HepG2 (cell line): ENCODE measurements at regions not wholly inside any gene's neighbourhood (a gene's known extent, or its start where the extent isn't known, plus 50 kb on each side); places are given as distances from the start of the nearest gene placed in this dataset.
"Not testable (repeated sequence)": the region's sequence is repeated elsewhere in the genome, so short reads cannot be mapped to it uniquely, and the experiment has no call there.

Experiments used
- ATAC-seq: fragments of 200-7000 bp; cut with Tn5 transposase; 3 replicates; pipeline ENCODE4 v1.9.1; 2020; ENCODE audit warnings: mild to moderate bottlenecking, moderate library complexity
- BruUV-seq: library from RNA; stranded (reverse); fragments of 400-500 nt; replicated peaks from 2 replicates; lab custom pipeline; 2021; lab: Mats Ljungman, UMichigan
- CTCF ChIA-PET: fragments of 300-600 bp; formaldehyde crosslinking; extraction: SDS; loops from one replicate; lab custom pipeline; 2021; ENCODE audit warnings: low total read pairs, inconsistent platforms, low intra/inter-chr PET ratio; lab: Yijun Ruan, JAX
- POLR2A ChIA-PET: fragments of 350-600 bp; sonication (Branson Sonifier 250); formaldehyde crosslinking; loops from one replicate; lab custom pipeline; 2020; ENCODE audit warnings: antibody characterized with exemption, inconsistent platforms; lab: Yijun Ruan, JAX
- DNase-seq: peaks from one replicate; pipeline ENCODE4 v3.0.0-alpha.2; 2015; ENCODE audit warnings: low spot score
- FAIRE-seq: peaks from 3 replicates; lab custom pipeline; 2011; peaks lifted over from hg19 to GRCh38; lab: Jason Lieb, UNC
- H2AFZ ChIP-seq: one replicate; pipeline ENCODE4 v1.6.1; 2011; ENCODE audit warnings: low read length, inconsistent platforms
- H3K27ac ChIP-seq: fragments of 300-600 bp; 3 replicates; pipeline ENCODE4 v1.8.0; 2011; ENCODE audit warnings: mixed run types, mild to moderate bottlenecking, mixed read lengths, low read length, inconsistent platforms; ENCODE audit not compliant: insufficient read depth; ENCODE audit errors: extremely low read length
- H3K27me3 ChIP-seq, 2 experiments: fragments of 200-600 bp in 1 of 2; 2 replicates in 1 of 2; 3 replicates in 1 of 2; pipeline versions ENCODE4 v1.6.0 to v1.8.0; 2011; ENCODE audit warnings: low read length in 2 of 2, mild to moderate bottlenecking in 2 of 2, moderate library complexity in 2 of 2, inconsistent platforms in 1 of 2; ENCODE audit not compliant: insufficient read depth in 2 of 2, control insufficient read depth in 1 of 2
- H3K36me3 ChIP-seq, 2 experiments: fragments of 200-600 bp in 1 of 2; replicated peaks in 1 of 2; 2 replicates in 1 of 2; 3 replicates in 1 of 2; pipeline versions ENCODE4 v1.5.1 to v1.8.0; 2011; ENCODE audit warnings: low read length in 2 of 2, inconsistent platforms in 1 of 2; ENCODE audit not compliant: insufficient read depth in 2 of 2, control insufficient read depth in 1 of 2
- H3K4me1 ChIP-seq: 2 replicates; pipeline ENCODE4 v1.5.1; 2012; ENCODE audit warnings: low read length, inconsistent platforms; ENCODE audit not compliant: insufficient read depth
- H3K4me2 ChIP-seq: 2 replicates; pipeline ENCODE4 v1.6.0; 2011; ENCODE audit warnings: low read depth, low read length, inconsistent platforms
- H3K4me3 ChIP-seq, 3 experiments: fragments of 200-600 bp in 1 of 3; sonication (generic), shearing (Covaris generic) in 1 of 3; replicated peaks in 1 of 3; 2 replicates each; pipeline ENCODE4 v1.5.1; 2011 to 2016; ENCODE audit warnings: low read length in 3 of 3, inconsistent platforms in 2 of 3, low read depth in 2 of 3, mild to moderate bottlenecking in 2 of 3, control low read depth in 1 of 3, mixed read lengths in 1 of 3; ENCODE audit not compliant: insufficient read depth in 1 of 3
- H3K79me2 ChIP-seq: one replicate; pipeline ENCODE4 v1.6.1; 2011; ENCODE audit warnings: low read length, inconsistent platforms; ENCODE audit not compliant: insufficient read depth
- H3K9ac ChIP-seq: 2 replicates; pipeline ENCODE4 v1.6.0; 2011; ENCODE audit warnings: mild to moderate bottlenecking, low read depth, low read length, inconsistent platforms; ENCODE audit not compliant: insufficient read depth
- H3K9me3 ChIP-seq: 2 replicates; pipeline ENCODE4 v1.5.1; 2012; ENCODE audit warnings: mild to moderate bottlenecking, low read length
- H4K20me1 ChIP-seq: 2 replicates; pipeline ENCODE4 v1.6.0; 2011; ENCODE audit warnings: inconsistent platforms, mild to moderate bottlenecking, low read length, moderate library complexity; ENCODE audit not compliant: insufficient read depth
- BHLHE40 ChIP-seq: IDR thresholded peaks from 2 replicates; pipeline ENCODE4 v1.6.1; 2011; ENCODE audit warnings: low read length, improper control_type of control experiment
- CCDC6 ChIP-seq: sonication (generic); formaldehyde crosslinking; IDR thresholded peaks from 2 replicates; pipeline ENCODE4 v1.8.1; 2022; ENCODE audit warnings: mild to moderate bottlenecking, missing genetic modification reagents, moderate library complexity
- CEBPG ChIP-seq: IDR thresholded peaks from 2 replicates; pipeline ENCODE4 v1.6.1; 2016
- FOXA1 ChIP-seq, 2 experiments: fragments of 450-650 bp in 1 of 2; sonication (generic) in 1 of 2; formaldehyde crosslinking in 1 of 2; IDR thresholded peaks; 2 replicates each; pipeline versions ENCODE4 v1.4.0 to v1.6.1; 2016 to 2020; ENCODE audit warnings: missing genetic modification reagents in 1 of 2
- NCOR1 ChIP-seq: fragments of 200-600 bp; sonication (generic); IDR thresholded peaks from 2 replicates; pipeline ENCODE4 v1.7.0; 2017; ENCODE audit warnings: antibody characterized with exemption, low read length, borderline replicate concordance
- NPAS2 ChIP-seq: sonication (generic); formaldehyde crosslinking; IDR thresholded peaks from 2 replicates; pipeline ENCODE4 v1.8.0; 2022; ENCODE audit warnings: mild to moderate bottlenecking, missing genetic modification reagents, borderline replicate concordance
- NR2F1 ChIP-seq, 2 experiments: fragments of 450-650 bp in 1 of 2; formaldehyde crosslinking in 1 of 2; IDR thresholded peaks; 2 replicates each; pipeline versions ENCODE4 v1.5.0 to v1.6.1; 2016 to 2020; ENCODE audit warnings: mild to moderate bottlenecking in 1 of 2, missing compliant biosample characterization in 1 of 2, missing genetic modification reagents in 1 of 2, moderate library complexity in 1 of 2
- NR3C1 ChIP-seq: sonication (generic); formaldehyde crosslinking; IDR thresholded peaks from 2 replicates; pipeline ENCODE4 v1.4.0; 2020; ENCODE audit warnings: missing genetic modification reagents
- SALL1 ChIP-seq: sonication (generic); formaldehyde crosslinking; IDR thresholded peaks from 2 replicates; pipeline ENCODE4 v1.8.0; 2022; ENCODE audit warnings: mild to moderate bottlenecking, missing genetic modification reagents
- YEATS4 ChIP-seq: sonication (generic); formaldehyde crosslinking; IDR thresholded peaks from 2 replicates; pipeline ENCODE4 v1.4.0; 2020; ENCODE audit warnings: missing genetic modification reagents, borderline replicate concordance
- ZNF292 ChIP-seq: sonication (generic); formaldehyde crosslinking; IDR thresholded peaks from 2 replicates; pipeline ENCODE4 v1.8.1; 2022; ENCODE audit warnings: mild to moderate bottlenecking, low read depth, missing genetic modification reagents, borderline replicate concordance
- ZNF446 ChIP-seq: sonication (generic); formaldehyde crosslinking; IDR thresholded peaks from 2 replicates; pipeline ENCODE4 v1.5.0; 2020; ENCODE audit warnings: mild to moderate bottlenecking, missing genetic modification reagents
- ZNF501 ChIP-seq: sonication (generic); formaldehyde crosslinking; IDR thresholded peaks from 2 replicates; pipeline ENCODE4 v1.5.1; 2020; ENCODE audit warnings: mild to moderate bottlenecking, moderate library complexity, missing genetic modification reagents
- WGBS: methylation state at CpG from one replicate; pipeline ENCODE4 v1.1.6; 2017; ENCODE audit warnings: low lambda C conversion rate; 5-methylcytosine and 5-hydroxymethylcytosine counted together
- in situ Hi-C: cut with HindIII; loops from 2 replicates; pipeline ENCODE4 v1.10.0; 2017; ENCODE audit warnings: low pct_unique_long_range_greater_than_20kb; ENCODE audit not compliant: extremely low pct_ligation_motif_present
- intact Hi-C: fragments of 100-400 bp; cut with micrococcal nuclease; formaldehyde crosslinking; loops from one replicate; pipeline ENCODE4 v1.10.0; 2022; ENCODE audit not compliant: unreplicated experiment
- TF ChIP-seq, protein P1 (sequence below): sonication (generic); formaldehyde crosslinking; IDR thresholded peaks from 2 replicates; pipeline ENCODE4 v1.5.0; 2020; ENCODE audit warnings: mild to moderate bottlenecking, missing genetic modification reagents
- TF ChIP-seq, protein P2 (sequence below): sonication (generic); formaldehyde crosslinking; IDR thresholded peaks from 2 replicates; pipeline ENCODE4 v1.9.0; 2021; ENCODE audit warnings: missing genetic modification reagents, mild to moderate bottlenecking, borderline replicate concordance

DNA sequence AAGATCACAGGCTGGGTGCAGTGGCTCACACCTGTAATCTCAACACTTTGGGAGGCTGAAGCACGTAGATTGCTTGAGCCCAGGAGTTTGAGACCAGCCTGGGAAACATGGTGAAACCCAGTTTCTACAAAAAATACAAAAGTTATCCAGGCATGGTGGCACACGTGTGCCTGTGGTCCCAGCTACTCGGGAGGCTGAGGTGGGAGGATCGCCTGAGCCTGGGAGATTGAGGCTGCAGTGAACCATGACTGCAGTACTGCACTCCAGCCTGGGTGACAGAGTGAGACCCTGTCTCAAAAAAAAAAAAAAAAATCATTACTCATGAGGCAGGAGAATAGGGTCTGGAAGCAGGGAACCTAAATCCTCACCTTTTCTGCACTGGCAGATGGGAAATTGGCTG lies 79.1 kb upstream of the CLDN5 start:
- H4K20me1 ChIP-seq, H3K4me3 ChIP-seq, FAIRE-seq, POLR2A ChIA-PET, H2AFZ ChIP-seq, in situ Hi-C loops, DNase-seq, CTCF ChIA-PET, H3K27ac ChIP-seq, H3K36me3 ChIP-seq, H3K9me3 ChIP-seq, H3K9ac ChIP-seq, H3K79me2 ChIP-seq, BruUV-seq: not testable (repeated sequence)
- WGBS, result 56% methylated on average over 4 of the region's 4 CpGs
- peaks cover 0 to 32% of the 10 kb centered on the region in 2 experiments; a peak in 3 of 5 replicates for H3K27me3 ChIP-seq
- peaks cover 51% of the 10 kb centered on the region for H3K4me1 ChIP-seq
- H3K4me2 ChIP-seq, result peak overlapping the region; percentile 20; the same call in 1 of the 2 replicates
- ATAC-seq, result peak; percentile 12; the same call in 2 of the 3 replicates
- intact Hi-C loops, result loop anchor here (10.0 kb wide), 1 partner anchor 49 kb away; no protein-coding TSS in a partner anchor
- TF ChIP-seq ZNF292 (0 out of 2 replicates have a peak, but pooled peaks have one; percentile 12), ZNF501 (CRISPR knock-in tag) (0 out of 2 replicates have a peak, but pooled peaks have one; percentile 30)
- TF ChIP-seq, protein P1, sequence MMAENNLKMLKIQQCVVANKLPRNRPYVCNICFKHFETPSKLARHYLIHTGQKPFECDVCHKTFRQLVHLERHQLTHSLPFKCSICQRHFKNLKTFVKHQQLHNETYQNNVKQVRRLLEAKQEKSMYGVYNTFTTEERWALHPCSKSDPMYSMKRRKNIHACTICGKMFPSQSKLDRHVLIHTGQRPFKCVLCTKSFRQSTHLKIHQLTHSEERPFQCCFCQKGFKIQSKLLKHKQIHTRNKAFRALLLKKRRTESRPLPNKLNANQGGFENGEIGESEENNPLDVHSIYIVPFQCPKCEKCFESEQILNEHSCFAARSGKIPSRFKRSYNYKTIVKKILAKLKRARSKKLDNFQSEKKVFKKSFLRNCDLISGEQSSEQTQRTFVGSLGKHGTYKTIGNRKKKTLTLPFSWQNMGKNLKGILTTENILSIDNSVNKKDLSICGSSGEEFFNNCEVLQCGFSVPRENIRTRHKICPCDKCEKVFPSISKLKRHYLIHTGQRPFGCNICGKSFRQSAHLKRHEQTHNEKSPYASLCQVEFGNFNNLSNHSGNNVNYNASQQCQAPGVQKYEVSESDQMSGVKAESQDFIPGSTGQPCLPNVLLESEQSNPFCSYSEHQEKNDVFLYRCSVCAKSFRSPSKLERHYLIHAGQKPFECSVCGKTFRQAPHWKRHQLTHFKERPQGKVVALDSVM (CRISPR knock-in tag), result peak; percentile 81

GRCh38 chr22:19603767-19604166 lies 79.6 kb upstream of the CLDN5 start:
- H3K4me1 ChIP-seq, result peaks cover 47% of the 10 kb centered on the region
- intact Hi-C loops, result loop anchor here (10.0 kb wide), 1 partner anchor 49 kb away; no protein-coding TSS in a partner anchor
- H4K20me1 ChIP-seq, result no peaks in the 10 kb centered on the region
- no peaks in the 10 kb centered on the region for H3K36me3 ChIP-seq
- ChIA-PET POLR2A (no interaction called here), CTCF (no interaction called here)
- peaks cover 0 to 35% of the 10 kb centered on the region in 2 experiments; a peak in 3 of 5 replicates for H3K27me3 ChIP-seq
- H3K27ac ChIP-seq, result no peak overlapping the region
- no TSS peak for BruUV-seq
- no peak overlapping the region for H3K9ac ChIP-seq
- H3K4me3 ChIP-seq, result no peak overlapping the region
- H3K79me2 ChIP-seq, result no peaks in the 10 kb centered on the region
- ATAC-seq, result peak; percentile 68
- H3K9me3 ChIP-seq, result no peaks in the 10 kb centered on the region
- no peak overlapping the region for H2AFZ ChIP-seq
- FAIRE-seq, result peak; percentile 88
- 55% methylated on average over 3 of the region's 3 CpGs for WGBS
- in situ Hi-C loops, result no loop called here
- peak; percentile 79 for DNase-seq
- peak overlapping the region; percentile 20; the same call in 1 of the 2 replicates for H3K4me2 ChIP-seq
- TF ChIP-seq NPAS2 (CRISPR knock-in tag), result no peak
- no peak for TF ChIP-seq BHLHE40
- TF ChIP-seq ZNF446 (CRISPR knock-in tag), result no peak
- no peak for TF ChIP-seq FOXA1 (IDR thresholded peaks at IDR 0.05)
- peak; percentile 79 for TF ChIP-seq FOXA1 (CRISPR knock-in tag; IDR thresholded peaks at IDR 0.05)
- peak; percentile 44; the same call in 1 of the 2 replicates for TF ChIP-seq NCOR1
- 0 out of 2 replicates have a peak, but pooled peaks have one; percentile 25 for TF ChIP-seq CEBPG (CRISPR knock-in tag)
- TF ChIP-seq NR2F1 (CRISPR knock-in tag; IDR thresholded peaks at IDR 0.05), result no peak
- TF ChIP-seq SALL1 (CRISPR knock-in tag), result peak; percentile 47; the same call in 1 of the 2 replicates
- TF ChIP-seq NR3C1 (CRISPR knock-in tag), result no peak
- no peak for TF ChIP-seq CCDC6 (CRISPR knock-in tag)
- TF ChIP-seq, protein P2, sequence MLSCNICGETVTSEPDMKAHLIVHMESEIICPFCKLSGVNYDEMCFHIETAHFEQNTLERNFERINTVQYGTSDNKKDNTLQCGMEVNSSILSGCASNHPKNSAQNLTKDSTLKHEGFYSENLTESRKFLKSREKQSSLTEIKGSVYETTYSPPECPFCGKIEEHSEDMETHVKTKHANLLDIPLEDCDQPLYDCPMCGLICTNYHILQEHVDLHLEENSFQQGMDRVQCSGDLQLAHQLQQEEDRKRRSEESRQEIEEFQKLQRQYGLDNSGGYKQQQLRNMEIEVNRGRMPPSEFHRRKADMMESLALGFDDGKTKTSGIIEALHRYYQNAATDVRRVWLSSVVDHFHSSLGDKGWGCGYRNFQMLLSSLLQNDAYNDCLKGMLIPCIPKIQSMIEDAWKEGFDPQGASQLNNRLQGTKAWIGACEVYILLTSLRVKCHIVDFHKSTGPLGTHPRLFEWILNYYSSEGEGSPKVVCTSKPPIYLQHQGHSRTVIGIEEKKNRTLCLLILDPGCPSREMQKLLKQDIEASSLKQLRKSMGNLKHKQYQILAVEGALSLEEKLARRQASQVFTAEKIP, result no peak
- no peak for TF ChIP-seq YEATS4 (CRISPR knock-in tag)
